ENCODE measurements at regions not wholly inside any gene's neighbourhood (a gene's known extent, or its start where the extent isn't known, plus 50 kb on each side); places are given as distances from the start of the nearest gene placed in this dataset.

DNA sequence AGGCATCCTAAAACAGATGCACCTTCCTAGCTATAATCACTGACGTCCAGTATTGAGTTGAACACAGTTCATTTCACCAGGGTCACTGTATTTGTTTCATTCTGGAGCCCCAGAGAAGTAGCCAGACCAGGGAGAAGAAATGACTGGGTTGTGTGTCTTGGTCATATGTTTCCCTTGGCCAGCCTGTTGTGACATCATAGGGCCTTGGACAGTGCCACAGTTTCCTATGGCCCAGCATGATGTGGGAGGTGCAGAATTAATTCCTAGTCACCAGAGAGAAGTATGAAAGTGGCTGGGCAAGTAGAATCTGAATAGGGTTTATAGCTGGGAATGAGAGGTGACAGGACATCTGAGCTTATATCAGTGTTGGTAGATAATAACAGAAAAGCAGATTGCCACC is 84.0 kb upstream of the ZBED5 start:
- TF ChIP-seq CEBPB (IDR thresholded peaks at IDR 0.05) (no peak), EGR1 (IDR thresholded peaks at IDR 0.05) (no peak), MAX (IDR thresholded peaks at IDR 0.05) (no peak), TAF1 (IDR thresholded peaks at IDR 0.05; ENCODE audit: low read depth) (no peak), YY1 (IDR thresholded peaks at IDR 0.05; ENCODE audit: low read depth) (no peak)

Data from Ishikawa (cell line).